ENCODE measurements at regions not wholly inside any gene's neighbourhood (a gene's known extent, or its start where the extent isn't known, plus 50 kb on each side); places are given as distances from the start of the nearest gene placed in this dataset.

GRCh38 chr12:83641789-83642188, 955.1 kb downstream of the TMTC2 start:
- no peak overlapping the region for H3K9ac ChIP-seq (ENCODE audit: low read length in 2 of 2)
- H3K36me3 ChIP-seq (ENCODE audit: control insufficient read depth in 2 of 2, insufficient read depth in 2 of 2, low read length in 2 of 2) = no peaks in the 10 kb centered on the region
- H3K27me3 ChIP-seq (ENCODE audit: control insufficient read depth in 1 of 2, insufficient read depth in 2 of 2, low read length in 2 of 2) = no peaks in the 10 kb centered on the region
- H3K4me1 ChIP-seq (ENCODE audit: control insufficient read depth, insufficient read depth, low read length) = no peaks in the 10 kb centered on the region
- H3K4me3 ChIP-seq (ENCODE audit: low read length in 2 of 2) = no peak overlapping the region
- H3K9me3 ChIP-seq (ENCODE audit: control insufficient read depth in 2 of 2, low read length in 2 of 2) = no peaks in the 10 kb centered on the region
- no peak overlapping the region for H3K27ac ChIP-seq (ENCODE audit: low read length)

GRCh38 chr12:83634726-83635267, 948.1 kb downstream of the TMTC2 start:
- H3K9ac ChIP-seq (ENCODE audit: low read length in 2 of 2) = no peak overlapping the region
- H3K9me3 ChIP-seq (ENCODE audit: control insufficient read depth in 2 of 2, low read length in 2 of 2) = no peaks in the 10 kb centered on the region
- no peaks in the 10 kb centered on the region for H3K36me3 ChIP-seq (ENCODE audit: control insufficient read depth in 2 of 2, insufficient read depth in 2 of 2, low read length in 2 of 2)
- H3K27ac ChIP-seq (ENCODE audit: low read length) = no peak overlapping the region
- no peaks in the 10 kb centered on the region for H3K4me1 ChIP-seq (ENCODE audit: control insufficient read depth, insufficient read depth, low read length)
- no peak overlapping the region for H3K4me3 ChIP-seq (ENCODE audit: low read length in 2 of 2)
- H3K27me3 ChIP-seq (ENCODE audit: control insufficient read depth in 1 of 2, insufficient read depth in 2 of 2, low read length in 2 of 2) = no peaks in the 10 kb centered on the region

GRCh38 chr12:83630526-83630925, 943.8 kb downstream of the TMTC2 start:
- Histone ChIP-seq H3K9me3 (ENCODE audit: control insufficient read depth in 2 of 2, low read length in 2 of 2) (no peaks in the 10 kb centered on the region), H3K4me3 (ENCODE audit: low read length in 2 of 2) (no peak overlapping the region), H3K27me3 (ENCODE audit: control insufficient read depth in 1 of 2, insufficient read depth in 2 of 2, low read length in 2 of 2) (no peaks in the 10 kb centered on the region), H3K27ac (ENCODE audit: low read length) (no peak overlapping the region), H3K36me3 (ENCODE audit: control insufficient read depth in 2 of 2, insufficient read depth in 2 of 2, low read length in 2 of 2) (no peaks in the 10 kb centered on the region), H3K9ac (ENCODE audit: low read length in 2 of 2) (no peak overlapping the region), H3K4me1 (ENCODE audit: control insufficient read depth, insufficient read depth, low read length) (no peaks in the 10 kb centered on the region)

- Histone ChIP-seq H3K9ac (ENCODE audit: low read length in 2 of 2) (no peak overlapping the region), H3K4me3 (ENCODE audit: low read length in 2 of 2) (no peak overlapping the region), H3K27ac (ENCODE audit: low read length) (no peak overlapping the region), H3K36me3 (ENCODE audit: control insufficient read depth in 2 of 2, insufficient read depth in 2 of 2, low read length in 2 of 2) (no peaks in the 10 kb centered on the region), H3K4me1 (ENCODE audit: control insufficient read depth, insufficient read depth, low read length) (no peaks in the 10 kb centered on the region), H3K9me3 (ENCODE audit: control insufficient read depth in 2 of 2, low read length in 2 of 2) (no peaks in the 10 kb centered on the region), H3K27me3 (ENCODE audit: control insufficient read depth in 1 of 2, insufficient read depth in 2 of 2, low read length in 2 of 2) (no peaks in the 10 kb centered on the region)
Observed at GRCh38 chr12:83629931-83630330, 943.2 kb downstream of the TMTC2 start.

GRCh38 chr12:83622205-83622604, 935.5 kb downstream of the TMTC2 start:
- Histone ChIP-seq H3K4me3 (ENCODE audit: low read length in 2 of 2) (no peak overlapping the region), H3K4me1 (ENCODE audit: control insufficient read depth, insufficient read depth, low read length) (no peaks in the 10 kb centered on the region), H3K9ac (ENCODE audit: low read length in 2 of 2) (no peak overlapping the region), H3K9me3 (ENCODE audit: control insufficient read depth in 2 of 2, low read length in 2 of 2) (peaks cover 0 to 3% of the 10 kb centered on the region in 2 donors), H3K36me3 (ENCODE audit: control insufficient read depth in 2 of 2, insufficient read depth in 2 of 2, low read length in 2 of 2) (no peaks in the 10 kb centered on the region), H3K27ac (ENCODE audit: low read length) (no peak overlapping the region), H3K27me3 (ENCODE audit: control insufficient read depth in 1 of 2, insufficient read depth in 2 of 2, low read length in 2 of 2) (no peaks in the 10 kb centered on the region)

GRCh38 chr12:83619973-83620372, 933.3 kb downstream of the TMTC2 start:
- Histone ChIP-seq H3K27me3 (ENCODE audit: control insufficient read depth in 1 of 2, insufficient read depth in 2 of 2, low read length in 2 of 2) (no peaks in the 10 kb centered on the region), H3K9me3 (ENCODE audit: control insufficient read depth in 2 of 2, low read length in 2 of 2) (peaks cover 0 to 3% of the 10 kb centered on the region in 2 donors), H3K4me1 (ENCODE audit: control insufficient read depth, insufficient read depth, low read length) (no peaks in the 10 kb centered on the region), H3K27ac (ENCODE audit: low read length) (no peak overlapping the region), H3K36me3 (ENCODE audit: control insufficient read depth in 2 of 2, insufficient read depth in 2 of 2, low read length in 2 of 2) (no peaks in the 10 kb centered on the region), H3K4me3 (ENCODE audit: low read length in 2 of 2) (no peak overlapping the region), H3K9ac (ENCODE audit: low read length in 2 of 2) (no peak overlapping the region)

GRCh38 chr12:83615152-83615551, 928.4 kb downstream of the TMTC2 start:
- Histone ChIP-seq H3K27ac (ENCODE audit: low read length) (no peak overlapping the region), H3K9ac (ENCODE audit: low read length in 2 of 2) (no peak overlapping the region), H3K9me3 (ENCODE audit: control insufficient read depth in 2 of 2, low read length in 2 of 2) (peaks cover 0 to 3% of the 10 kb centered on the region in 2 donors), H3K27me3 (ENCODE audit: control insufficient read depth in 1 of 2, insufficient read depth in 2 of 2, low read length in 2 of 2) (no peaks in the 10 kb centered on the region), H3K4me3 (ENCODE audit: low read length in 2 of 2) (no peak overlapping the region), H3K4me1 (ENCODE audit: control insufficient read depth, insufficient read depth, low read length) (no peaks in the 10 kb centered on the region), H3K36me3 (ENCODE audit: control insufficient read depth in 2 of 2, insufficient read depth in 2 of 2, low read length in 2 of 2) (no peaks in the 10 kb centered on the region)

GRCh38 chr12:83613586-83614110, 926.9 kb downstream of the TMTC2 start:
- H3K27me3 ChIP-seq (ENCODE audit: control insufficient read depth in 1 of 2, insufficient read depth in 2 of 2, low read length in 2 of 2) = no peaks in the 10 kb centered on the region
- H3K4me3 ChIP-seq (ENCODE audit: low read length in 2 of 2) = no peak overlapping the region

GRCh38 chr12:83603106-83603505, 916.4 kb downstream of the TMTC2 start:
- Histone ChIP-seq H3K9me3 (ENCODE audit: control insufficient read depth in 2 of 2, low read length in 2 of 2) (peaks cover 5% of the 10 kb centered on the region in 2 donors), H3K27ac (ENCODE audit: low read length) (no peak overlapping the region), H3K4me3 (ENCODE audit: low read length in 2 of 2) (no peak overlapping the region), H3K27me3 (ENCODE audit: control insufficient read depth in 1 of 2, insufficient read depth in 2 of 2, low read length in 2 of 2) (no peaks in the 10 kb centered on the region), H3K36me3 (ENCODE audit: control insufficient read depth in 2 of 2, insufficient read depth in 2 of 2, low read length in 2 of 2) (no peaks in the 10 kb centered on the region), H3K9ac (ENCODE audit: low read length in 2 of 2) (no peak overlapping the region), H3K4me1 (ENCODE audit: control insufficient read depth, insufficient read depth, low read length) (no peaks in the 10 kb centered on the region)

More at GRCh38 chr12:83613586-83614110, 926.9 kb downstream of the TMTC2 start:
- no peaks in the 10 kb centered on the region for H3K4me1 ChIP-seq (ENCODE audit: control insufficient read depth, insufficient read depth, low read length)
- no peaks in the 10 kb centered on the region for H3K36me3 ChIP-seq (ENCODE audit: control insufficient read depth in 2 of 2, insufficient read depth in 2 of 2, low read length in 2 of 2)
- H3K9me3 ChIP-seq (ENCODE audit: control insufficient read depth in 2 of 2, low read length in 2 of 2) = peaks cover 0 to 3% of the 10 kb centered on the region in 2 donors
- H3K9ac ChIP-seq (ENCODE audit: low read length in 2 of 2) = no peak overlapping the region
- H3K27ac ChIP-seq (ENCODE audit: low read length) = no peak overlapping the region

GRCh38 chr12:83575326-83575725, 888.6 kb downstream of the TMTC2 start:
- Histone ChIP-seq H3K27me3 (ENCODE audit: control insufficient read depth in 1 of 2, insufficient read depth in 2 of 2, low read length in 2 of 2) (no peaks in the 10 kb centered on the region), H3K36me3 (ENCODE audit: control insufficient read depth in 2 of 2, insufficient read depth in 2 of 2, low read length in 2 of 2) (no peaks in the 10 kb centered on the region), H3K4me3 (ENCODE audit: low read length in 2 of 2) (no peak overlapping the region), H3K27ac (ENCODE audit: low read length) (no peak overlapping the region), H3K9ac (ENCODE audit: low read length in 2 of 2) (no peak overlapping the region), H3K4me1 (ENCODE audit: control insufficient read depth, insufficient read depth, low read length) (no peaks in the 10 kb centered on the region), H3K9me3 (ENCODE audit: control insufficient read depth in 2 of 2, low read length in 2 of 2) (no peaks in the 10 kb centered on the region)

- H3K27ac ChIP-seq (ENCODE audit: low read length) = no peak overlapping the region
- no peaks in the 10 kb centered on the region for H3K9me3 ChIP-seq (ENCODE audit: control insufficient read depth in 2 of 2, low read length in 2 of 2)
- H3K27me3 ChIP-seq (ENCODE audit: control insufficient read depth in 1 of 2, insufficient read depth in 2 of 2, low read length in 2 of 2) = no peaks in the 10 kb centered on the region
- H3K36me3 ChIP-seq (ENCODE audit: control insufficient read depth in 2 of 2, insufficient read depth in 2 of 2, low read length in 2 of 2) = no peaks in the 10 kb centered on the region
- no peak overlapping the region for H3K4me3 ChIP-seq (ENCODE audit: low read length in 2 of 2)
- no peaks in the 10 kb centered on the region for H3K4me1 ChIP-seq (ENCODE audit: control insufficient read depth, insufficient read depth, low read length)
- no peak overlapping the region for H3K9ac ChIP-seq (ENCODE audit: low read length in 2 of 2)
Observed at GRCh38 chr12:83574142-83574541, 887.4 kb downstream of the TMTC2 start.

Data from stomach smooth muscle (tissue), 2 donors.